Tibial artery (tissue), 4 donors: ENCODE measurements at regions not wholly inside any gene's neighbourhood (a gene's known extent, or its start where the extent isn't known, plus 50 kb on each side); places are given as distances from the start of the nearest gene placed in this dataset.
"Not testable (repeated sequence)": the region's sequence is repeated elsewhere in the genome, so short reads cannot be mapped to it uniquely, and the experiment has no call there.

Source experiments
- DNase-seq, 2 donors: peaks; one replicate each; pipeline ENCODE4 v3.0.0-alpha.2; 2019
- H3K27ac ChIP-seq, 2 donors: fragments of 200-600 bp; sonication (generic) in 1 of 2; 1 replicate in 1 of 2; 2 replicates in 1 of 2; pipeline ENCODE4 v1.5.1; 2018 to 2019; ENCODE audit warnings: mild to moderate bottlenecking in 1 of 2
- H3K27me3 ChIP-seq, 2 donors: fragments of 200-600 bp; sonication (generic) in 1 of 2; one replicate each; pipeline versions ENCODE4 v1.5.1 to v1.6.0; 2016 to 2019
- H3K36me3 ChIP-seq, 3 donors: fragments of 200-600 bp; sonication (generic) in 2 of 3; one replicate each; pipeline ENCODE4 v1.5.1; 2016 to 2019; ENCODE audit warnings: mild to moderate bottlenecking in 2 of 3
- H3K4me1 ChIP-seq, 4 donors: fragments of 200-600 bp; sonication (generic) in 2 of 4; 1 replicate in 3 of 4; 2 replicates in 1 of 4; pipeline ENCODE4 v1.5.1; 2016 to 2019
- H3K4me3 ChIP-seq, 2 donors: fragments of 200-600 bp; sonication (generic) in 1 of 2; 1 replicate in 1 of 2; 2 replicates in 1 of 2; pipeline ENCODE4 v1.5.1; 2018 to 2019; ENCODE audit warnings: mild to moderate bottlenecking in 2 of 2
- H3K9me3 ChIP-seq, 3 donors: fragments of 200-600 bp; sonication (generic) in 1 of 3; one replicate each; pipeline ENCODE4 v1.5.1; 2016 to 2019
- CTCF ChIP-seq, 2 experiments: fragments of 200-600 bp in 1 of 2; fragments of 450-650 bp in 1 of 2; IDR thresholded peaks; one replicate each; pipeline ENCODE4 v1.5.1; 2017 to 2019; ENCODE audit warnings: antibody characterized with exemption in 2 of 2, mild to moderate bottlenecking in 1 of 2, moderate library complexity in 1 of 2
- intact Hi-C: fragments of 100-400 bp; cut with DNase I; formaldehyde crosslinking; loops from one replicate; pipeline ENCODE4 v1.15.0; 2023; ENCODE audit warnings: low total_unique reads

- H3K36me3 ChIP-seq, intact Hi-C loops, H3K9me3 ChIP-seq, DNase-seq, H3K27me3 ChIP-seq, H3K4me1 ChIP-seq, H3K4me3 ChIP-seq, H3K27ac ChIP-seq: not testable (repeated sequence)
These were observed 55.3 kb upstream of the THOC2 start for GRCh38 chrX:123788193-123788592.

- Histone ChIP-seq H3K27me3 (no peaks in the 10 kb centered on the region), H3K4me3 (no peak overlapping the region), H3K9me3 (no peaks in the 10 kb centered on the region), H3K36me3 (no peaks in the 10 kb centered on the region), H3K27ac (no peak overlapping the region), H3K4me1 (no peaks in the 10 kb centered on the region)
- no peak for DNase-seq
- TF ChIP-seq CTCF (IDR thresholded peaks at IDR 0.05): no peak
- intact Hi-C loops: no loop called here
These were observed 55.9 kb upstream of the THOC2 start for GRCh38 chrX:123788744-123789143.

GRCh38 chrX:123797543-123798447 lies 62.1 kb upstream of the XIAP start:
- no peak for TF ChIP-seq CTCF (IDR thresholded peaks at IDR 0.05)

GRCh38 chrX:123798706-123799430 lies 61.0 kb upstream of the XIAP start:
- H3K4me3 ChIP-seq, H3K4me1 ChIP-seq, H3K9me3 ChIP-seq, DNase-seq, intact Hi-C loops, H3K36me3 ChIP-seq, H3K27me3 ChIP-seq, H3K27ac ChIP-seq: not testable (repeated sequence)

More at GRCh38 chrX:123797543-123798447, 62.1 kb upstream of the XIAP start:
- no peaks in the 10 kb centered on the region for H3K36me3 ChIP-seq
- H3K4me3 ChIP-seq: no peak overlapping the region
- H3K4me1 ChIP-seq: no peaks in the 10 kb centered on the region
- intact Hi-C loops: no loop called here
- no peak for DNase-seq
- no peaks in the 10 kb centered on the region for H3K9me3 ChIP-seq
- H3K27ac ChIP-seq: no peak overlapping the region
- no peaks in the 10 kb centered on the region for H3K27me3 ChIP-seq

GRCh38 chrX:123801901-123802300 lies 58.0 kb upstream of the XIAP start:
- Histone ChIP-seq H3K4me1 (no peaks in the 10 kb centered on the region), H3K27ac (no peak overlapping the region), H3K4me3 (no peak overlapping the region), H3K27me3 (no peaks in the 10 kb centered on the region), H3K9me3 (no peaks in the 10 kb centered on the region), H3K36me3 (no peaks in the 10 kb centered on the region)
- intact Hi-C loops: no loop called here
- no peak for TF ChIP-seq CTCF (IDR thresholded peaks at IDR 0.05)
- DNase-seq: no peak

- Histone ChIP-seq H3K27ac (no peak overlapping the region), H3K4me3 (no peak overlapping the region), H3K4me1 (no peaks in the 10 kb centered on the region), H3K36me3 (no peaks in the 10 kb centered on the region), H3K27me3 (no peaks in the 10 kb centered on the region), H3K9me3 (no peaks in the 10 kb centered on the region)
- DNase-seq: peak in 1 of 2 donors; percentile 20
- intact Hi-C loops: no loop called here
- no peak for TF ChIP-seq CTCF (IDR thresholded peaks at IDR 0.05)
These were observed 56.4 kb upstream of the XIAP start for GRCh38 chrX:123803331-123803983.

GRCh38 chrX:123803984-123804365 lies 55.9 kb upstream of the XIAP start:
- H3K27ac ChIP-seq, H3K4me1 ChIP-seq, intact Hi-C loops: not testable (repeated sequence)

More at GRCh38 chrX:123803984-123804365, 55.9 kb upstream of the XIAP start:
- H3K27me3 ChIP-seq, H3K36me3 ChIP-seq, DNase-seq, H3K9me3 ChIP-seq, H3K4me3 ChIP-seq: not testable (repeated sequence)
